ENCODE measurements at regions not wholly inside any gene's neighbourhood (a gene's known extent, or its start where the extent isn't known, plus 50 kb on each side); places are given as distances from the start of the nearest gene placed in this dataset.
"Not testable (repeated sequence)": the region's sequence is repeated elsewhere in the genome, so short reads cannot be mapped to it uniquely, and the experiment has no call there.

- H3K4me3 ChIP-seq (ENCODE audit: low read depth, poor library complexity, severe bottlenecking): no peak overlapping the region
- 92 to 95% methylated on average over 3 of the region's 3 CpGs for WGBS, 2 donors
- DNase-seq (ENCODE audit: low spot score in 2 of 2): no peak
- intact Hi-C loops (cut with DNase I; ENCODE audit: low total_unique reads): no loop called here
- TF ChIP-seq POLR2A (IDR thresholded peaks at IDR 0.05) (no peak), CTCF (IDR thresholded peaks at IDR 0.05) (no peak)
Measured at GRCh38 chr9:103210607-103211006, 215.5 kb downstream of the CYLC2 start.

GRCh38 chr9:103215197-103215596, 220.1 kb downstream of the CYLC2 start:
- H3K4me3 ChIP-seq (ENCODE audit: low read depth, poor library complexity, severe bottlenecking): no peak overlapping the region
- 75 to 85% methylated on average over 1 of the region's 1 CpG for WGBS, 2 donors
- TF ChIP-seq POLR2A (IDR thresholded peaks at IDR 0.05) (no peak), CTCF (IDR thresholded peaks at IDR 0.05) (no peak)
- no peak for DNase-seq (ENCODE audit: low spot score in 2 of 2)
- intact Hi-C loops (cut with DNase I; ENCODE audit: low total_unique reads): no loop called here

- DNase-seq (ENCODE audit: low spot score in 2 of 2): no peak
- WGBS, 2 donors: 56 to 60% methylated on average over 4 of the region's 4 CpGs
- H3K4me3 ChIP-seq (ENCODE audit: low read depth, poor library complexity, severe bottlenecking): no peak overlapping the region
- intact Hi-C loops (cut with DNase I; ENCODE audit: low total_unique reads): no loop called here
- TF ChIP-seq CTCF (IDR thresholded peaks at IDR 0.05) (no peak), POLR2A (IDR thresholded peaks at IDR 0.05) (no peak)
Measured at GRCh38 chr9:103225702-103226646, 230.8 kb downstream of the CYLC2 start.

GRCh38 chr9:103226647-103227013, 231.5 kb downstream of the CYLC2 start:
- no peak overlapping the region for H3K4me3 ChIP-seq (ENCODE audit: low read depth, poor library complexity, severe bottlenecking)
- intact Hi-C loops (cut with DNase I; ENCODE audit: low total_unique reads): no loop called here
- no peak for DNase-seq (ENCODE audit: low spot score in 2 of 2)
- 74 to 79% methylated on average over 1 of the region's 1 CpG for WGBS, 2 donors
- no peak for TF ChIP-seq CTCF (IDR thresholded peaks at IDR 0.05)

- intact Hi-C loops (cut with DNase I; ENCODE audit: low total_unique reads); DNase-seq (ENCODE audit: low spot score in 2 of 2); H3K4me3 ChIP-seq (ENCODE audit: low read depth, poor library complexity, severe bottlenecking): not testable (repeated sequence)
- WGBS, 2 donors: 86 to 88% methylated on average over 23 of the region's 24 CpGs
Measured at GRCh38 chr9:103237571-103238109, 242.5 kb downstream of the CYLC2 start.

GRCh38 chr9:103242025-103242424, 246.9 kb downstream of the CYLC2 start:
- TF ChIP-seq CTCF (IDR thresholded peaks at IDR 0.05): no peak
- TF ChIP-seq POLR2A (IDR thresholded peaks at IDR 0.05): no peak
- no peak overlapping the region for H3K4me3 ChIP-seq (ENCODE audit: low read depth, poor library complexity, severe bottlenecking)
- WGBS, 2 donors: 31 to 62% methylated on average over 1 of the region's 1 CpG
- intact Hi-C loops (cut with DNase I; ENCODE audit: low total_unique reads): no loop called here
- DNase-seq (ENCODE audit: low spot score in 2 of 2): no peak

Data from lower leg skin (tissue), 4 donors.